ENCODE measurements at regions not wholly inside any gene's neighbourhood (a gene's known extent, or its start where the extent isn't known, plus 50 kb on each side); places are given as distances from the start of the nearest gene placed in this dataset.
"Not testable (repeated sequence)": the region's sequence is repeated elsewhere in the genome, so short reads cannot be mapped to it uniquely, and the experiment has no call there.

- H3K4me2 ChIP-seq (ENCODE audit: low read length) = no peak overlapping the region
- no peak overlapping the region for H2AFZ ChIP-seq (ENCODE audit: low read length)
Observed at GRCh38 chr6:48535582-48536009, 424.6 kb upstream of the PTCHD4 start.

GRCh38 chr6:48530978-48531377, 420.0 kb upstream of the PTCHD4 start:
- not testable (repeated sequence) for H3K27me3 ChIP-seq (ENCODE audit: insufficient read depth, low read length); H4K20me1 ChIP-seq (ENCODE audit: insufficient read depth, low read length); H3K79me2 ChIP-seq (ENCODE audit: insufficient read depth, low read length); H3F3A ChIP-seq (ENCODE audit: insufficient read depth, low read length); H3K9me2 ChIP-seq (ENCODE audit: low read depth, low read length); H3K4me2 ChIP-seq (ENCODE audit: low read length); H3K27ac ChIP-seq (ENCODE audit: low read depth, low read length, poor library complexity, severe bottlenecking); H3K9ac ChIP-seq (ENCODE audit: low read length); H3K9me3 ChIP-seq (ENCODE audit: low read length); H3K36me3 ChIP-seq (ENCODE audit: insufficient read depth, low read length); H3K4me1 ChIP-seq (ENCODE audit: insufficient read depth, low read length, severe bottlenecking); H2AFZ ChIP-seq (ENCODE audit: low read length); H3K4me3 ChIP-seq (ENCODE audit: low read depth, low read length, poor library complexity, severe bottlenecking)

More at GRCh38 chr6:48535582-48536009, 424.6 kb upstream of the PTCHD4 start:
- TF ChIP-seq CTCF (IDR thresholded peaks at IDR 0.05; ENCODE audit: low read length) = no peak
- TF ChIP-seq EZH2 (IDR thresholded peaks at IDR 0.05; ENCODE audit: borderline replicate concordance, low read length) = no peak
- Histone ChIP-seq H3K4me1 (ENCODE audit: insufficient read depth, low read length, severe bottlenecking) (no peaks in the 10 kb centered on the region), H3K9me2 (ENCODE audit: low read depth, low read length) (no peaks in the 10 kb centered on the region), H4K20me1 (ENCODE audit: insufficient read depth, low read length) (no peaks in the 10 kb centered on the region), H3K27ac (ENCODE audit: low read depth, low read length, poor library complexity, severe bottlenecking) (no peak overlapping the region), H3F3A (ENCODE audit: insufficient read depth, low read length) (no peaks in the 10 kb centered on the region), H3K79me2 (ENCODE audit: insufficient read depth, low read length) (no peaks in the 10 kb centered on the region), H3K36me3 (ENCODE audit: insufficient read depth, low read length) (no peaks in the 10 kb centered on the region), H3K9me3 (ENCODE audit: low read length) (no peaks in the 10 kb centered on the region), H3K9ac (ENCODE audit: low read length) (no peak overlapping the region), H3K27me3 (ENCODE audit: insufficient read depth, low read length) (no peaks in the 10 kb centered on the region), H3K4me3 (ENCODE audit: low read depth, low read length, poor library complexity, severe bottlenecking) (no peak overlapping the region)

- no peaks in the 10 kb centered on the region for H3K9me3 ChIP-seq (ENCODE audit: low read length)
- no peaks in the 10 kb centered on the region for H3K9me2 ChIP-seq (ENCODE audit: low read depth, low read length)
- H3K36me3 ChIP-seq (ENCODE audit: insufficient read depth, low read length) = no peaks in the 10 kb centered on the region
- H3K9ac ChIP-seq (ENCODE audit: low read length) = no peak overlapping the region
- H3K4me1 ChIP-seq (ENCODE audit: insufficient read depth, low read length, severe bottlenecking) = no peaks in the 10 kb centered on the region
- H2AFZ ChIP-seq (ENCODE audit: low read length) = no peak overlapping the region
- H3K79me2 ChIP-seq (ENCODE audit: insufficient read depth, low read length) = no peaks in the 10 kb centered on the region
- H3K4me3 ChIP-seq (ENCODE audit: low read depth, low read length, poor library complexity, severe bottlenecking) = no peak overlapping the region
- no peaks in the 10 kb centered on the region for H4K20me1 ChIP-seq (ENCODE audit: insufficient read depth, low read length)
- no peak overlapping the region for H3K4me2 ChIP-seq (ENCODE audit: low read length)
- no peak for TF ChIP-seq EZH2 (IDR thresholded peaks at IDR 0.05; ENCODE audit: borderline replicate concordance, low read length)
- no peak for TF ChIP-seq CTCF (IDR thresholded peaks at IDR 0.05; ENCODE audit: low read length)
- H3K27me3 ChIP-seq (ENCODE audit: insufficient read depth, low read length) = no peaks in the 10 kb centered on the region
- H3K27ac ChIP-seq (ENCODE audit: low read depth, low read length, poor library complexity, severe bottlenecking) = no peak overlapping the region
- no peaks in the 10 kb centered on the region for H3F3A ChIP-seq (ENCODE audit: insufficient read depth, low read length)
Observed at GRCh38 chr6:48525849-48526248, 414.9 kb upstream of the PTCHD4 start.

- Histone ChIP-seq H3K4me1 (ENCODE audit: insufficient read depth, low read length, severe bottlenecking) (no peaks in the 10 kb centered on the region), H3K9me2 (ENCODE audit: low read depth, low read length) (no peaks in the 10 kb centered on the region), H2AFZ (ENCODE audit: low read length) (no peak overlapping the region), H3K9me3 (ENCODE audit: low read length) (no peaks in the 10 kb centered on the region), H3F3A (ENCODE audit: insufficient read depth, low read length) (no peaks in the 10 kb centered on the region), H3K4me3 (ENCODE audit: low read depth, low read length, poor library complexity, severe bottlenecking) (no peak overlapping the region), H3K27ac (ENCODE audit: low read depth, low read length, poor library complexity, severe bottlenecking) (no peak overlapping the region), H3K27me3 (ENCODE audit: insufficient read depth, low read length) (no peaks in the 10 kb centered on the region), H3K4me2 (ENCODE audit: low read length) (no peak overlapping the region), H3K9ac (ENCODE audit: low read length) (no peak overlapping the region), H3K36me3 (ENCODE audit: insufficient read depth, low read length) (no peaks in the 10 kb centered on the region), H4K20me1 (ENCODE audit: insufficient read depth, low read length) (no peaks in the 10 kb centered on the region), H3K79me2 (ENCODE audit: insufficient read depth, low read length) (no peaks in the 10 kb centered on the region)
- TF ChIP-seq CTCF (IDR thresholded peaks at IDR 0.05; ENCODE audit: low read length) (no peak), EZH2 (IDR thresholded peaks at IDR 0.05; ENCODE audit: borderline replicate concordance, low read length) (no peak)
Observed at GRCh38 chr6:48520951-48521350, 410.0 kb upstream of the PTCHD4 start.

All from OCI-LY1 (cell line).